ENCODE measurements at regions not wholly inside any gene's neighbourhood (a gene's known extent, or its start where the extent isn't known, plus 50 kb on each side); places are given as distances from the start of the nearest gene placed in this dataset.

GRCh38 chr18:24846138-24846537, 385.7 kb downstream of the HRH4 start:
- TF ChIP-seq CTCF (IDR thresholded peaks at IDR 0.05) (no peak), POLR2A (IDR thresholded peaks at IDR 0.05) (no peak)
